NCI-H460 (cell line): ENCODE measurements at regions not wholly inside any gene's neighbourhood (a gene's known extent, or its start where the extent isn't known, plus 50 kb on each side); places are given as distances from the start of the nearest gene placed in this dataset.

Experiments
- DNase-seq: peaks from one replicate; pipeline ENCODE4 v3.0.0-alpha.2; 2016; ENCODE audit warnings: low read depth; ENCODE audit errors: extremely low read depth
- small RNA-seq, 2 experiments: library from RNA; depleted of rRNA; stranded (forward); fragments of <200 nt; gene quantifications; one replicate each; pipeline ENCODE3, GENCODE V24; 2014

DNA sequence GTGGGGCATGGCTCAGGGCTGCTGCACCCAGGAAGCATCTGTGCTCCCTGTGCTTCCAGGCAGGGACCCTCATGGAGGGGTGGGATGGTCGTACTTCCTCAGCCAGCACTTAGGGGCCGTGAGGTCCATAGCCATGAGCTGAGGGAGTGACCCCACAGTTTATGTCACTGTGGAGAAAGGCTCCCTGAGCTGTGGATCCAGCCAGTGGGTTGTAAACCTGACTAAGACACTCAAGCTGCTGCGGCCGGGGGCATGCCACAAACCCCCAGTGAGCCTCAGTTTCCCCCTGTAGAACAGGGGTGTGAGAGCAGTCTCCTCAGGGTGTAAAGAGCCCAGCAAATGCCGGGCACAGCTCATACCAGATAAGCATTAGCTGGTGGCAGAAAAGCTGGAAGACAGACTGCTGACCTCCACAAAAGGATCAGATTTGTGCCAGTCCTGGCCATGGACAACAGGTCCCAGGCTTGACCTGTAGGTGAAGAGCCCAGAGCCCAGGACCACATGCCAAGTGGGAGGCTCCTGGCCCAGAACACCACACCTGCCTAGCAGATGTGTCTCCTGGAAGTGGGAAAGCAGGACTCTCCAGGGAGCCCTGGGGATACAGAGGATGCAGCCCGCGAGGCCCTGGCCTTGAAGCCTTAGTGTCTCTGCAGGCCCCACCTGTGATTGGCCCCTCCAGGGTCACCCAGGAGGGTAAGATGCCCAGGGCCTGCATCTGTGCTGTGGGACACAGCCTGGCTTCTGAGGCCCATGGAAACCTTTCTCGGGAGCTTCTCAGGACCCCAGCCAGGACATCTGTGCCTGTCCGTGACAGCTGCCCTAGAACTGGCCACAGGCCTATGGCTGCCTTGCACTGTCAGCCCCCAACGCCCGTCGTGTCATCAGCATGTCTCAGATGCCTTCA lies 78.1 kb upstream of the RET start:
- no peak for DNase-seq

DNA sequence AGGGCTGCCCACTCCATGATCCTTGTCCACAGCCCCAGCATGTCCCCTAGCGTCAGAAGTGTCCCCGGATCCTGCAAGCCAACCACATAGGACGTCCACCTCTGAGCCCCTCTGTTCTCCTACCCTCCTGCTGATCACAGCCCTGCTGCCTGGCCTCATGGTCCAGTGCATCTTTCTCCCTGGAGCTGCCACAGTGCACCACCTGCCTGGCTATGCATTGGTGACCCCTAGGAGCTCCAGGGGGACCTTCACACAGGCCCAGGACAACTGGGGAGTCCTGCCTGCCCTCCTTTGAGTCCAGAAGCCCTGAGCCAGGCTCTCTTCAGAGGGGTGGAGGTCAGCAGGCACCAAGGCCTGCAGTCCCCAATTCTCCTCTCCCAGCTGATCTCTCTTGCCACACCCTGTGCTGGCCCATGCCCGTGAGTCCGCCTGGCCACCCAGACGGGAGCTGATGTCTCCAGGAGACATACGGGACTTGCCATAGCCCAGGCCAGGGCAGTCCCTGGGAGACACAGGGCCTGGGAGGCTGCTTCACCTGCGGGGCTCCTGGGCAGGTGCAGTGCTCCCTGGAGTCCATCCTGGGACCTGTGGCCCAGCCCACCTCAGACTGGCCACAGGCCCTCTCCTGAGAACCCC lies 77.4 kb upstream of the RET start:
- no peak for DNase-seq

DNA sequence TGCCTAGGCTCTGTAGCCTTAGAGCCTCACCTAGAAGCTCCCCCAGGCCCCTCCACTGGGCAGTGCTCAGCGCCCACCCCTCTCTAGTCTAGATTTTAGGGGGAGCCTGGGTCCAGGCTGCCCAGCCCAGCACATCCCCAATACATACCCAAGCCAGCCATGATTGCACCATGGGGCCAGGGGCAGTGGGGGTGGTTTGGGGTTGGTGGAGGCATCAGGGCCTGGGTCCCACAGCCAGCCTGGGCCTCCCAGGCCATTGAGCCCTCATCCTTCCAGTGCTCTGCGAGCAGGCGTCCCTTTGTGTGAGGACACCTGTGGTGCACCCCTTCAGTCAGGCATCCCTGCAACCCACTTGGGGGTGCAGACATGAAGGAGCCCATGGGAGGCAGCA lies 76.9 kb upstream of the RET start:
- DNase-seq = no peak

DNA sequence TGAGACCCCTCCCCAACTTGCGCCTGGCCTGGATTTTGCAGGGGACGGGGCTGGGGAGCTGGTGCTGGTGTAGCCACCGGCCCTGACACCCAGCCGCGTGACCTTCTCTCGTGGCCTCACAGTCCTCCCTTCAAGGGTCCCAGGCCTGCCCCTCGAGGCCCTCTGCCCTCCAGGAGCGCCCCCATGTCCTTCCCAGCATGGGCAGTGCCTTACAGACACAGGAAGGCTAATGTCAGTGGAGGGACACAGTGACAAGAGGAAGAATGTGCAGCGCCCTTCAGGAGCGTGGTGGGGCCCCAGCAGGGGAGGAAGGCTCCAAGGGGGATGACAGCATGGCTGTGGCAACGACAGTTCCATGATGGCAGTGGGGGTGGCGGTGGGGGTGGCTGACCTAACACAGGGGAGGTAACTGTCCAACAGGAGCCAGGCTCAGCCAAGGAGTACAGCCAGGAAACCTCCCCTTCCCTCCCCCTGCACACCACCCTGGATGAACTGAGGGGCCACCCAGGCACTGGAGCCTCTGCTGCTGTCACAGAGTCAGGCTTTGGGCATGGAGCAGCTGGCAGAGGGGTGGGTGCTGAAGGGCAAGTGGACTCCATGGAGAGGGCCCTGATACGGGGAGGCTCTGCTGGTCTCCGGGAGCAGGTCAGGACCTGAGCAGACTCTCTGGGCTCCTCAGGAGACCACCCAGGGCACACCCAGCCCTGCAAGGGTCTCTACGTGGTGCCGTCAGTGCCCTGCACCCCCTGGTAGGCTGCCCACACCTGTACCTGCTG lies 76.0 kb upstream of the RET start:
- DNase-seq = no peak

DNA sequence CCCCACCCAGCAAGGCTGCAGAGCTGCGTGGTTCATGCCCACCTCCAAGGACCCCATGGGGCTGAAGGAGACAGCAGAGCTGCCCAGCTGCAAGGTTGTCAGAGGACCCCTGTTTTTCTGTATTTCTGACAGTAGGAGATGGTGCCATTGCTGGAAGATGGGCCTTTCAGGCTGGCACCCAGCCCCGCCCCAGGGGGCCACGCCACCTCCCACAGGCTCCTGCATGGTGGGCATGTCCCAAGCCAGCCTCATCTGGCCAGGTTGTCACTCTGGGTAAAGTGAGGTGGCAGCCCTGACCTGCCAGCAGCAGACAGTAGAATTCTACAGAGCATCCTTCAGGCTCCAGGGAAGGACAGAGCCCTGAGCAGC lies 75.5 kb upstream of the RET start:
- no peak for DNase-seq

DNA sequence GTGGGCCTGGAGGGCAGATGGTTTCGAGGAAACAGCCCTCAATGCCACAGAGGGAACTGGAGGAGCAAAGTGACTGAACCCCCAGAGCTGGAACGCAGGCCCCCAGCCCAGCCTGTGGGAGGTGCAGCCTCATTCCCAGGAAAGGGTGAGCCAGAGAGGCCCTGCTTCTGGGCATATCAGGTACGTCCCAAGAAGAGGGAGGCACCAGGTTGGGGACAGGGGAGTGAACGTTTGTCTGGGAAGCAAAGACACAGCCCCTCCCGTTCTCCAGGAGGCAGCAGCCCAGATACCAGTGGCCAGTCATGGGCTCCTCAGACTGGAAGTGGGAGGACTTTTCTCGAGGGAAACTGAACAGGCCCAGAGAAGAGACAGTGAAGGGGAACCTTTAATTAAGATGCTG lies 74.3 kb upstream of the RET start:
- DNase-seq = no peak

DNA sequence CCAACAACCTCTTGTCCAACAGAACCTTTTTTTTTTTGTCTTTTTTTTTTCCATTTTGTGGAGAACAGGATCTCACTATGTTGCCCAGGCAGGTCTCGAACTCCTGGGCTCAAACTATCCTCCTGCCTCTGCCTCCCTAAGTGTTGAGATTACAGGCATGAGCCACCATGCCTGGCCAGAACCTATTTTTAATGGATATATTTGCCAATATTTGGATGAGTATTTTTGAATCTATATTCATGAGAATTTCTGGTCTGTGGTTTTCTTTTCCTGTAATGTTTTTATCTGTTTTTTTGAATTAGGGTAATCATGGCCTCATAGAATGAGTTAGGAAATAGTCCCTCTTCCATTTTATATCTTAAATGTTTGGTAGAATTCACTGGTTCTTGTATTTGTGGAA lies 70.4 kb upstream of the RET start:
- no peak for DNase-seq

DNA sequence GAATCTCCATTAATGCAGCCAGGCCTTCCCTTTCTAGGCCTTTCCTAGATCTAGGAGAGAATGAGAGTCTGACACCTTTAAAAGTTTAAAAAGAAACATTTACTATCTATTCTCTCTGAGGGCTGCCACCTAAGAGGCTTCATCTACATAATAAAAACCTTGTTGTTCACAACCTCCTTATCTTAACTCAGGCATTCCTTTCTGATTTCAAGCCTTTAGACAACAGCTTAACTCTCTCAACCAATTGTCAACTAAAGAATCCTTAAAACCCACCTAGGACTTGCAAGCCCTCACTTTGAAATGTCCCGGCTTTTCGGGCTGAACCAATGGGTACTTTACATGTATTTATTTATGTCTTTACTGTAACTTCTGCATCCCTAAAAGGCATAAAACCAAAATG lies 64.3 kb upstream of the RET start:
- DNase-seq = no peak

DNA sequence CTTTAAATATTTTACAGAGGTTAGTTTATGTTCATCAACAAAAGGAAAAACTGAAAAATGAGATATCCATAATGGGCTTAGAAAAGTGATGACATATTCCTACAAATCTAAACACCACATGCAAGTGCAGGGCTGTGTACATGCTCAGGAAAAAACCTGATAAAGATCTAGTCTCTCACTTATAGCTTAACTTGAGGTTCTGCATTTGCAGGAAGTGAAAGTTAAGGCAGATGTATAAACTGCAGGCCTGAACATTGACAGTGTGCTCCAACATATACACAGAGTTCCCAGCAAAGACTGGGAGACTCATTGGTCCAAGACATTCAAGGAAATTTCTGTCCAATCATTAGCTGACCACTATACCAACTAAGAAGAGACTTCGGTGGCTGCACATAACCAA lies 63.8 kb upstream of the RET start:
- DNase-seq = no peak

DNA sequence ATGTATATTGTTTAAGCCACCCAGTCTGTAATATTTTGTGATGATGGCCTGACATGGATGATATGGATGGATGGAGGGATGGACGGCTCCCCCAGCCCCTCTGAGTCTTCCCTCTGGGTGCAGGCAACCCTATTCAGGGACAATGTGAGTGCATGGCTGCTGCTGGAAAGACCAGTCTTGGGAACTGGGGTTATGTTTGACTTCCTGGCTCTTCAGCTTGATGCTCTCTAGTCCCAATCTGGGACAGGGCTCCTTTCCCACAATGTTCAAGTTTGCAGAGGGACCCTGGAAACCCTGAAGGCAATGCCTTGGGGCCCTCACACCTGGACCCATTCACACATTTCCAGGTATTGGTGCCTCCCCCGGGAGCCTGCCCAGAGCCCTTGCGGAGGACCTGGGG lies 52.3 kb upstream of the RET start:
- DNase-seq = no peak

DNA sequence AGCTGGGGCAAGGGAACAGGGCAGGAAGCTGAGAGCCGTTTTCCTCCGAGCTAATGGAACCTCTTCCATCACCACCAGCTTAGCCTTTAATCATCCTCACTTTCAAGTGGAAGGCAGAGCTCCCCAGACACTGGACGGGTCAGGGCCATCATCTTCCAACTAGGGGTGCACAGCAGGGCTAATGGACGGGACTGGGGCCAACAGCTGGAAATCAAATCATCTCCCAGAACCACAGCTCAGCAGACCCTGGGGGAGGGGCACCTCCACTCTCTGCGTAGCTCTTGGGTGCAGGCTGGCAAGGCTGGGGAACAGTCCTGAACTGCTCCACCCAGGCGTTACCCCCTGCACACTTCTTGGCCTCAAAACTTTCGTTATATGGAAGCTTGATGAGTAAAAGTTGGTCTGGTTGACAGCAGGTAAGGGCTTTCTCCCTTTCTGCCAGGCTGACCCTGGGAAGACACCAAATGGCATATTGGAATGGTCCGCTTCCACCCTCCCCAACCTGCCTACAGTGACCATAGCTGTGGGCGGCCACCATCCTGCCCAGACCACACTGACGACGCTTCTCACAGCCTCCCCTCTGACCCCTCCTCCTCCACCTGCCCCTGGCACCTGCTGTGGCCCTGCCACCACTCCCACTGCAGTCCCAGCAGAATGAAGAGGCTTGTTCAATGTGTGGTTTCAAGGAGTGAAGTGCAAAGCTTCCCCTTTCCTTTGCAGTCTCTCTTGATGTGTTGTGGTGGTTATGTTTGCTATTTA lies 51.7 kb upstream of the RET start:
- no peak for DNase-seq

DNA sequence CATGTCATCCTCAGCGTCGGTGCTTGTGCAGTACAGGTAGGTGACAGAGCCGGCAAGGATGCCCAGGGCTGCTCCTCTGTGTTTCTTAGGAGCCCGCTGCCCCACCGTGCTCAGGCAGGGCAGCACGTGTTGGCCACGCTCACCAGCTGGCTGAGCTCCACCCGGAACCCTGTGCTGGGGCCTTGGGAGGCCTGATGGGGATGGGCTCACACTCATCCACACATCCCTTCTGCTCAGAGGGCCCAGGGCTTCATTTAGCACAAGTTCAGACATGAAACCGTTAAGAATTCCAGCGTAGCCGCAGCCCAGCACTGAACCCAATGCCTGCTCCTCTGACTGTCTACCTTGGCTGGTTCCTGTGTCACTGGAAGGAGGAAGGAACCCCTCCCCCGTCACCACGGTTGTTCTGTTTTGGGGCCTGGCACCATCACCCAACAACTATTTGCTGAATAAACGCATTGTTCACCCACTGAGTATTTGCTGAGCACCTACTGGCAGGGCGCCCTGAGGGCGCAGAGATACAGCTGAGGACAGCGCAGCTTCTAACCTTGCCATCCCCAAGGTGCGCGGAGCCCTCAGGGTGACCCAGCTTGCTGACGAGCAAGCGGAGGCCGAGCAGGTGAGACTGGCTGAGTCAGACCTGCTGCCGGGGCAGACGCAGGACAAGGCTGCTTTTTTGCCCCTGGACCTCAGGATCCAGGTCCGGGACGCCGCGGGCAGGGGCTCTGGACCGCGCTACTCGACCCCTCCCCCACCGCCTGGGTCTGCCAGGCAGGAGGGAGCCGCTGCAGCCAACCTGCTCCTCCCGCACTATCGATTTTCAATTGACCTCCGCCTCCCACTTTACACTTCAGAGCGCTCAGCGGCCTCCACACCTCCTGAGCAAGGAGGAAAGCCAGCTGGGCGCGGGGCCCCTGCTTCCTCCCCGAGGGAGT lies 50.6 kb upstream of the RET start:
- no peak for DNase-seq

Small RNA genes lying in the stretch of these regions (small RNA-seq; reads per million reads assigned to genes)
- gene MIR5100 = 0.02 to 0.18 reads per million in 2 experiments
